AG04449 (cell line): ENCODE measurements at regions not wholly inside any gene's neighbourhood (a gene's known extent, or its start where the extent isn't known, plus 50 kb on each side); places are given as distances from the start of the nearest gene placed in this dataset.
"Not testable (repeated sequence)": the region's sequence is repeated elsewhere in the genome, so short reads cannot be mapped to it uniquely, and the experiment has no call there.

Experiments used
- CTCF ChIA-PET: fragments of 350-600 bp; formaldehyde crosslinking; extraction: SDS; loops from one replicate; lab custom pipeline; 2021; ENCODE audit warnings: antibody characterized with exemption; lab: Yijun Ruan, JAX
- POLR2A ChIA-PET: fragments of 400-600, 350-600 bp; formaldehyde crosslinking; extraction: SDS; loops from one replicate; lab custom pipeline; 2020; ENCODE audit warnings: antibody characterized with exemption, inconsistent platforms; lab: Yijun Ruan, JAX
- DNase-seq: peaks from one replicate; pipeline ENCODE4 v3.0.0-alpha.2; 2010; ENCODE audit warnings: low read depth, low spot score
- H3K4me3 ChIP-seq: 2 replicates; pipeline ENCODE4 v1.5.1; 2011; ENCODE audit warnings: low read depth, mild to moderate bottlenecking, control low read depth, low read length
- TF ChIP-seq, protein P1 (sequence below): IDR thresholded peaks from one replicate; pipeline ENCODE4 v1.5.1; 2011; ENCODE audit warnings: mild to moderate bottlenecking, moderate library complexity, low read length, control low read depth, inconsistent platforms; ENCODE audit not compliant: insufficient read depth; ENCODE audit errors: missing control alignments

DNA sequence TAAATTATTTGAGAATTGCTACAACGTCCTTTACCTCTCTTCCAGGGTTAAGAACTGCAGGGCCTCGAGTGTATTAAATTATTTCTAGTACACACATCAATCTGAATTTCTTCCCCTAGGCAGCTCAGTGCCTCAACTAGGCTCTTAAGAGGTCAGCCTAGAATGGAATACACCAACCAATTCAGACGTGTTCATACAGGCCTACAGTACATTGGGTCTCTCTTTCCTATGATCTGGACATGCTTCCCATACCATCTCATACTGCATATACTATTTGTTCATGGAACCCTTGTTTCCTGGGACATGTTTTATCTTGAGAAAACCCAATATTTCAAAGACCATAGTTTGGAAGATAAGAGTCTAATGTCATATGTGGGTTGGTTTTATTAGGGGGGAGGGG is 434.1 kb upstream of the WWC1 start:
- DNase-seq, result no peak
- H3K4me3 ChIP-seq, result no peak overlapping the region
- TF ChIP-seq, protein P1, sequence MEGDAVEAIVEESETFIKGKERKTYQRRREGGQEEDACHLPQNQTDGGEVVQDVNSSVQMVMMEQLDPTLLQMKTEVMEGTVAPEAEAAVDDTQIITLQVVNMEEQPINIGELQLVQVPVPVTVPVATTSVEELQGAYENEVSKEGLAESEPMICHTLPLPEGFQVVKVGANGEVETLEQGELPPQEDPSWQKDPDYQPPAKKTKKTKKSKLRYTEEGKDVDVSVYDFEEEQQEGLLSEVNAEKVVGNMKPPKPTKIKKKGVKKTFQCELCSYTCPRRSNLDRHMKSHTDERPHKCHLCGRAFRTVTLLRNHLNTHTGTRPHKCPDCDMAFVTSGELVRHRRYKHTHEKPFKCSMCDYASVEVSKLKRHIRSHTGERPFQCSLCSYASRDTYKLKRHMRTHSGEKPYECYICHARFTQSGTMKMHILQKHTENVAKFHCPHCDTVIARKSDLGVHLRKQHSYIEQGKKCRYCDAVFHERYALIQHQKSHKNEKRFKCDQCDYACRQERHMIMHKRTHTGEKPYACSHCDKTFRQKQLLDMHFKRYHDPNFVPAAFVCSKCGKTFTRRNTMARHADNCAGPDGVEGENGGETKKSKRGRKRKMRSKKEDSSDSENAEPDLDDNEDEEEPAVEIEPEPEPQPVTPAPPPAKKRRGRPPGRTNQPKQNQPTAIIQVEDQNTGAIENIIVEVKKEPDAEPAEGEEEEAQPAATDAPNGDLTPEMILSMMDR, result no peak
- ChIA-PET CTCF (interaction anchor here (0.7 to 1.4 kb wide), 2 partner anchors 10 to 135 kb away, joined by 3 to 4 read pairs; no protein-coding TSS in a partner anchor), POLR2A (no interaction called here)

DNA sequence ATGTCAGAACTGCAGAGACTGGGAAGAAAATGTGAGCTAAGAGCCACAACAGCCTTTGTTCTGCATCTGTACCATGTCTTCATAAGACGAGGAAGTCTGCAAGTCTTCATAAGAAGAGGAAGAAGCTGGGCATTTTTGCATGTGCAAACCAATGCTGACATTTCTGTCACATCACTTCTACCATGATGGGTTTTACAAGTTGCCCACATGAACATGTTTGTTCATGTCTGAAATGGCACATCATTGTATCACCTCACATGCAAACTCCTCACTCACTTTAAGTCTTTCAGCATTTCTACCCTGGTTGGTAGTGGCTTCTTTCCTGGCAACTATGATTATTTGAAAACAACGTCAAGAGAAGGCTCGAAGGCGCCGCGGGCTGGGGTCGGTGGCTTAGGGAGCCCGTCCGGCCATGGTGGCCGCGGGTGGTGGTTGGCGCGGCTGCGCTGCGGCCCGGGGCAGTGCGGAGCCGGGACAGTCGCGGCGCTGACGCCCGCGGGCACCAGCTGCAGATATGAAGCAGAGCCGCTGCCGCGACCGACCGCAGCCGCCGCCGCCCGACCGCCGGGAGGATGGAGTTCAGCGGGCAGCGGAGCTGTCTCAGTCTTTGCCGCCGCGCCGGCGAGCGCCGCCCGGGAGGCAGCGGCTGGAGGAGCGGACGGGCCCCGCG is 433.1 kb upstream of the WWC1 start:
- POLR2A ChIA-PET, H3K4me3 ChIP-seq, CTCF ChIA-PET, DNase-seq: not testable (repeated sequence)

DNA sequence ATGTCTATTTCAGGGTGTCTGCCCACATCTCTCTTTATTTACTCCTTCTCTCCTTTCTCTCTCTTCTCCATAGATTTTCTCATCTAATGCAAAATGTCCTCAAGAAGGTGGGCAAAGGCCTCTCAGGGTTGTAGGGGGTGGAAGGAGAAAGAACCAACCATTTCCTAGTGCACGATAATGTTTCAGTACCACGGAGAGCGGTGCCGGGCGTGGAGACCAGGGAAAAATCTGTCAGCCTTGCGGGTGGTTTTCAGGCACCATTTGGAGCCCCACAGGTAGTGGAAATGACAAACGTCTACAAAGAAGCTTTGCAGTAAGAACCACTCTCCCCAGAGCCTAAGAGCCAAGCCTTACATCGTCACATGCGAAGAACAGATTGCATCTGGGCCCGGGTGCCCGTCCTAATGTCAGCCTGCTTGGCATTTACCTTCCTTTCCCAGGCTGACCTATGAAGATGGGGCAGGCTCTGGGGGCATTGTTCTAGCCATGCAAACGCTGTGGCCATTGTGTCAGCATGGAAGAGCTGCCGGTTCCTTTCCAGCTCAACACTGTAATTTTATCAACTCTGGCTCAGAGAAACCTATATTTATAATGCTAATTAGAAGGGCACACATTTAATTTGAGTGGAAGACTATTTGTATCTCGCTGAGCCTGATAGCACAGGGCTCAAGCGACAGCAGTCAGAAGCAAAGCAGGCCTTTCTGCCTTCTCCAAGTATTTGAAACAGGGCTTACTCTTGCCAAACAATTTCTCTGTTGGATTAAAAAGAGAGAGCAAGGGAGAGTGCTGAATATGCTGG is 430.1 kb upstream of the WWC1 start:
- ChIA-PET CTCF (no interaction called here), POLR2A (no interaction called here)
- DNase-seq, result no peak
- no peak overlapping the region for H3K4me3 ChIP-seq
- TF ChIP-seq, protein P1, result no peak

DNA sequence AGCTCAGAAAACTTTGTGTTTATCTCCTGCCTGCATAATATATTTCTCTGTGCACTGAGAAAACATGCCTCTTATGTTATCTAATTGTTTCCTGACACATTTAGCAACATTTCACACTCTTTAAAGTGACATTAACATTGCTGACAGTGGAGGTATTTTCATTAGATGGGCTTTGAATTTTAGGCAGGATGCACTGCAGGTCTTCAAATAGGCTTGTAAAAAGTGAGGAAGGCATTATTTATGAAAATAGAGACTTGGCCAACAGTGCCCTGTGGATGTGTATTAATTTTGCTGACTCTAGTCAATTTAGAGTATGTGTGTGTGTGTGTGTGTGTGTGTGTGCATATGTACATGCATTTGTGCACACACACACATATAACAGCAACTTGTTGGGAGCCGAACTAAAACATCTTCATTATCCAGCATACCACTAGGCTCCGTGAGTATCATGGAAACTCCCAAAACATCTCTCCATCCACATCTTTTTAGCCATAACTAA is 429.5 kb upstream of the WWC1 start:
- CTCF ChIA-PET, result no interaction called here
- POLR2A ChIA-PET, result no interaction called here

DNA sequence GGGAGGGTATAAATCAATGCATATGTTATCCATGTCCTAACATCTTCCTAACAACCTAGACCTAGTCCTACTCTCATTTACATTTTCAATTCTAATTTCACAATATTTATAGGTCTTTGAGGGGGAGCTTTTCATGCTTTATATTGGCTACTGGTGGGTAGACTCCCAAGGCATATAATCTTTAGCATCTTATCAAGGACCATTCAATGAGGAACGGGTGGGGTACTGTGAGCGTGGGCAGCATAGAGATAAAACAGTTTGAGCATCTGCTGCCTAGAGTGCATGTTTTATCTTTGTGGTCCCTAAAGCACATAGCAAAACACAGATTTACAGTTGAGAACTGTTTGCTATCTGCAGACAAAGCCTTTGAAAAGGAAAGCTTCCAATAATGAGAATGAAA is 427.6 kb upstream of the WWC1 start:
- DNase-seq, result no peak
- TF ChIP-seq, protein P1, result no peak
- H3K4me3 ChIP-seq, result no peak overlapping the region
- CTCF ChIA-PET, result no interaction called here
- POLR2A ChIA-PET, result interaction anchor here (0.6 kb wide), 1 partner anchor 409 kb away, joined by 4 read pairs; no protein-coding TSS in a partner anchor

More for the DNA sequence above, 429.5 kb upstream of the WWC1 start:
- no peak for DNase-seq
- no peak overlapping the region for H3K4me3 ChIP-seq
- TF ChIP-seq, protein P1, result no peak

DNA sequence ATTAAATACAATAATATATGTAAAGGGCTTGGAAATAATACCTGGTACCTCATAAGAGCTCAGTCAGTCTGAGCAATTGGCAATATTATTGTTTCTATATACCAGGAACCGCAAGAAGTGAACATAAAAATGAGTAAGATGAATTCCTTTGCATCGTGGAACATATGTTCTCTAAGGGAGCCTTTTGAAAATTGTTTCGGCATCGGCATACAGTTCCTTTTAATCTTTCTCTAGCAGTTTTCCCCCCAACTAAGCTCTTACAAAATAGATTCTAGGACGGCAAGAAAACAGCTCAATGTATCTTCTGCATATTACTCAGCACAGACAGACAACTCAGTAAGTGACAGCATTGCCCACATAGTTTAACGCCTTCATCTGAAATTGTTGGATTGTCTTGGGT is 426.6 kb upstream of the WWC1 start:
- TF ChIP-seq, protein P1, result no peak
- DNase-seq, result no peak
- CTCF ChIA-PET, result no interaction called here
- POLR2A ChIA-PET, result no interaction called here
- H3K4me3 ChIP-seq, result no peak overlapping the region
